ENCODE measurements at regions not wholly inside any gene's neighbourhood (a gene's known extent, or its start where the extent isn't known, plus 50 kb on each side); places are given as distances from the start of the nearest gene placed in this dataset.

GRCh38 chr3:3641877-3642455, 157.3 kb upstream of the LRRN1 start (continued):
- TF ChIP-seq, protein P1, sequence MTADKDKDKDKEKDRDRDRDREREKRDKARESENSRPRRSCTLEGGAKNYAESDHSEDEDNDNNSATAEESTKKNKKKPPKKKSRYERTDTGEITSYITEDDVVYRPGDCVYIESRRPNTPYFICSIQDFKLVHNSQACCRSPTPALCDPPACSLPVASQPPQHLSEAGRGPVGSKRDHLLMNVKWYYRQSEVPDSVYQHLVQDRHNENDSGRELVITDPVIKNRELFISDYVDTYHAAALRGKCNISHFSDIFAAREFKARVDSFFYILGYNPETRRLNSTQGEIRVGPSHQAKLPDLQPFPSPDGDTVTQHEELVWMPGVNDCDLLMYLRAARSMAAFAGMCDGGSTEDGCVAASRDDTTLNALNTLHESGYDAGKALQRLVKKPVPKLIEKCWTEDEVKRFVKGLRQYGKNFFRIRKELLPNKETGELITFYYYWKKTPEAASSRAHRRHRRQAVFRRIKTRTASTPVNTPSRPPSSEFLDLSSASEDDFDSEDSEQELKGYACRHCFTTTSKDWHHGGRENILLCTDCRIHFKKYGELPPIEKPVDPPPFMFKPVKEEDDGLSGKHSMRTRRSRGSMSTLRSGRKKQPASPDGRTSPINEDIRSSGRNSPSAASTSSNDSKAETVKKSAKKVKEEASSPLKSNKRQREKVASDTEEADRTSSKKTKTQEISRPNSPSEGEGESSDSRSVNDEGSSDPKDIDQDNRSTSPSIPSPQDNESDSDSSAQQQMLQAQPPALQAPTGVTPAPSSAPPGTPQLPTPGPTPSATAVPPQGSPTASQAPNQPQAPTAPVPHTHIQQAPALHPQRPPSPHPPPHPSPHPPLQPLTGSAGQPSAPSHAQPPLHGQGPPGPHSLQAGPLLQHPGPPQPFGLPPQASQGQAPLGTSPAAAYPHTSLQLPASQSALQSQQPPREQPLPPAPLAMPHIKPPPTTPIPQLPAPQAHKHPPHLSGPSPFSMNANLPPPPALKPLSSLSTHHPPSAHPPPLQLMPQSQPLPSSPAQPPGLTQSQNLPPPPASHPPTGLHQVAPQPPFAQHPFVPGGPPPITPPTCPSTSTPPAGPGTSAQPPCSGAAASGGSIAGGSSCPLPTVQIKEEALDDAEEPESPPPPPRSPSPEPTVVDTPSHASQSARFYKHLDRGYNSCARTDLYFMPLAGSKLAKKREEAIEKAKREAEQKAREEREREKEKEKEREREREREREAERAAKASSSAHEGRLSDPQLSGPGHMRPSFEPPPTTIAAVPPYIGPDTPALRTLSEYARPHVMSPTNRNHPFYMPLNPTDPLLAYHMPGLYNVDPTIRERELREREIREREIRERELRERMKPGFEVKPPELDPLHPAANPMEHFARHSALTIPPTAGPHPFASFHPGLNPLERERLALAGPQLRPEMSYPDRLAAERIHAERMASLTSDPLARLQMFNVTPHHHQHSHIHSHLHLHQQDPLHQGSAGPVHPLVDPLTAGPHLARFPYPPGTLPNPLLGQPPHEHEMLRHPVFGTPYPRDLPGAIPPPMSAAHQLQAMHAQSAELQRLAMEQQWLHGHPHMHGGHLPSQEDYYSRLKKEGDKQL (CRISPR knock-in tag; IDR thresholded peaks at IDR 0.05; ENCODE audit: borderline replicate concordance), result no peak

GRCh38 chr3:3639078-3639477, 160.2 kb upstream of the LRRN1 start:
- Histone ChIP-seq H4K20me1 (replicated peaks; ENCODE audit: control insufficient read depth, insufficient read depth, low read length) (no peaks in the 10 kb centered on the region), H2AFZ (ENCODE audit: low read depth, low read length) (no peak overlapping the region), H3K9me3 (replicated peaks; ENCODE audit: control insufficient read depth, insufficient read depth, low read depth, low read length) (peaks cover 1% of the 10 kb centered on the region), H3K9me1 (ENCODE audit: control insufficient read depth, insufficient read depth, low read length) (no peaks in the 10 kb centered on the region), H3K4me3 (no peak overlapping the region), H3K27ac (ENCODE audit: extremely low read depth, low read depth, low read length) (no peak overlapping the region), H3K4me2 (ENCODE audit: insufficient read depth, low read length) (no peak overlapping the region), H3K4me1 (replicated peaks in 1 of 2; ENCODE audit: control insufficient read depth in 2 of 2, insufficient read depth in 2 of 2, low read length in 2 of 2) (no peaks in the 10 kb centered on the region), H3K27me3 (ENCODE audit: control insufficient read depth in 2 of 2, insufficient read depth in 2 of 2, low read length in 2 of 2) (no peaks in the 10 kb centered on the region), H3K9ac (ENCODE audit: insufficient read depth in 1 of 2, low read depth in 2 of 2, low read length in 2 of 2) (no peak overlapping the region), H3K79me2 (ENCODE audit: control insufficient read depth, insufficient read depth, low read length) (no peaks in the 10 kb centered on the region), H3K36me3 (ENCODE audit: control insufficient read depth, insufficient read depth, low read length) (no peaks in the 10 kb centered on the region)
- FAIRE-seq (no peak), DNase-seq (ENCODE audit: extremely low read depth in 1 of 4, low spot score in 3 of 4) (no peak), ATAC-seq (no peak)
- peak; percentile 27; the same call in 1 of the 2 replicates for TF ChIP-seq C11orf30 (IDR thresholded peaks at IDR 0.05; ENCODE audit: low read depth)
- peak; percentile 33; the same call in 1 of the 2 replicates for TF ChIP-seq MAFK (IDR thresholded peaks at IDR 0.05; ENCODE audit: low read length)
- no peak for TF ChIP-seq COPS2 (conservative IDR thresholded peaks at IDR 0.05)
- TF ChIP-seq MITF (IDR thresholded peaks at IDR 0.05), result no peak
- TF ChIP-seq EP300 (IDR thresholded peaks at IDR 0.05; ENCODE audit: low read length), result no peak
- peak; percentile 76 for TF ChIP-seq ZNF316 (IDR thresholded peaks at IDR 0.05)
- TF ChIP-seq MAFF (IDR thresholded peaks at IDR 0.05; ENCODE audit: low read length), result peak; percentile 26; the same call in 1 of the 2 replicates
- in situ Hi-C loops (cut with MboI) (no loop called here), intact Hi-C loops (cut with micrococcal nuclease) (no loop called here)
- BruUV-seq (replicated peaks), result no TSS peak
- ChIA-PET CTCF (ENCODE audit: low intra/inter-chr PET ratio) (no interaction called here), POLR2A (no interaction called here)
- WGBS (ENCODE audit: insufficient coverage, low coverage, missing lambda C conversion rate), result 0% methylated on average over 2 of the region's 2 CpGs

Data from K562 (cell line).